ENCODE measurements at regions not wholly inside any gene's neighbourhood (a gene's known extent, or its start where the extent isn't known, plus 50 kb on each side); places are given as distances from the start of the nearest gene placed in this dataset.

- TF ChIP-seq, protein P1, sequence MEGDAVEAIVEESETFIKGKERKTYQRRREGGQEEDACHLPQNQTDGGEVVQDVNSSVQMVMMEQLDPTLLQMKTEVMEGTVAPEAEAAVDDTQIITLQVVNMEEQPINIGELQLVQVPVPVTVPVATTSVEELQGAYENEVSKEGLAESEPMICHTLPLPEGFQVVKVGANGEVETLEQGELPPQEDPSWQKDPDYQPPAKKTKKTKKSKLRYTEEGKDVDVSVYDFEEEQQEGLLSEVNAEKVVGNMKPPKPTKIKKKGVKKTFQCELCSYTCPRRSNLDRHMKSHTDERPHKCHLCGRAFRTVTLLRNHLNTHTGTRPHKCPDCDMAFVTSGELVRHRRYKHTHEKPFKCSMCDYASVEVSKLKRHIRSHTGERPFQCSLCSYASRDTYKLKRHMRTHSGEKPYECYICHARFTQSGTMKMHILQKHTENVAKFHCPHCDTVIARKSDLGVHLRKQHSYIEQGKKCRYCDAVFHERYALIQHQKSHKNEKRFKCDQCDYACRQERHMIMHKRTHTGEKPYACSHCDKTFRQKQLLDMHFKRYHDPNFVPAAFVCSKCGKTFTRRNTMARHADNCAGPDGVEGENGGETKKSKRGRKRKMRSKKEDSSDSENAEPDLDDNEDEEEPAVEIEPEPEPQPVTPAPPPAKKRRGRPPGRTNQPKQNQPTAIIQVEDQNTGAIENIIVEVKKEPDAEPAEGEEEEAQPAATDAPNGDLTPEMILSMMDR (conservative IDR thresholded peaks at IDR 0.05 in 1 of 2, IDR thresholded peaks at IDR 0.05 in 1 of 2; ENCODE audit: extremely low read depth in 1 of 2, insufficient read depth in 1 of 2, low read depth in 1 of 2, low read length in 2 of 2), result no peak
- no peak for TF ChIP-seq EZH2 (IDR thresholded peaks at IDR 0.05; ENCODE audit: borderline replicate concordance, low read length)
Observed at GRCh38 chr5:107127878-107128277, 542.9 kb downstream of the EFNA5 start.

Measured in mammary epithelial cell (primary cell).